Bronchial epithelial cell (primary cell): ENCODE measurements at regions not wholly inside any gene's neighbourhood (a gene's known extent, or its start where the extent isn't known, plus 50 kb on each side); places are given as distances from the start of the nearest gene placed in this dataset.
"Not testable (repeated sequence)": the region's sequence is repeated elsewhere in the genome, so short reads cannot be mapped to it uniquely, and the experiment has no call there.

ENCODE experiments used
- DNase-seq: peaks from one replicate; pipeline ENCODE4 v3.0.0-alpha.2; 2010; ENCODE audit warnings: low read depth
- FAIRE-seq: peaks from 2 replicates; lab custom pipeline; 2011; peaks lifted over from hg19 to GRCh38; lab: Jason Lieb, UNC
- H3K27me3 ChIP-seq: 2 replicates; pipeline ENCODE4 v1.5.1; 2011; ENCODE audit warnings: low read length; ENCODE audit not compliant: control insufficient read depth, insufficient read depth
- H3K36me3 ChIP-seq: 2 replicates; pipeline ENCODE4 v1.5.1; 2011; ENCODE audit warnings: low read length; ENCODE audit not compliant: control insufficient read depth, insufficient read depth
- H3K4me3 ChIP-seq: 2 replicates; pipeline ENCODE4 v1.5.1; 2011; ENCODE audit warnings: mild to moderate bottlenecking, low read depth, low read length, control low read depth
- TF ChIP-seq, protein P1 (sequence below): IDR thresholded peaks from 2 replicates; pipeline ENCODE4 v1.5.1; 2011; ENCODE audit warnings: mild to moderate bottlenecking, moderate library complexity, low read length, control low read depth, inconsistent platforms; ENCODE audit not compliant: insufficient read depth, severe bottlenecking

DNA sequence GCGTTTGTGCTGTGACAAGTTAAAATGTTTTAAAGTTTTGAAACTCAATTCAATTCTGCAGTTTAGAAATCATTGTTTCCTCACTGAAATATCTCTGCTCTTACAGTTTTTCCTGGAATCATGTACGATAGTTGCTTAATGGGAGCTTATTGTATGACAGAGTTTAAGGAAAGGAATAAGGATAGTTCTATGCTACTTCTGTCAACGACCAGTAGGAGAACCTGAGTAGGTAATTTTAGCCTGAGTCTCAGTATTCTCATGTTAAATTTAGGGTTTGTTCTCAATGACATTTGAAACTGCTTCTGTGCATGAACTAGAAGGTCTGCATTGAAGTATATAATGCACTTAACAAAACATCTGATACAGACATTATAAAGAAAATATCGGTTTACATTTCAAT, 361.1 kb downstream of the CPS1 start:
- TF ChIP-seq, protein P1, sequence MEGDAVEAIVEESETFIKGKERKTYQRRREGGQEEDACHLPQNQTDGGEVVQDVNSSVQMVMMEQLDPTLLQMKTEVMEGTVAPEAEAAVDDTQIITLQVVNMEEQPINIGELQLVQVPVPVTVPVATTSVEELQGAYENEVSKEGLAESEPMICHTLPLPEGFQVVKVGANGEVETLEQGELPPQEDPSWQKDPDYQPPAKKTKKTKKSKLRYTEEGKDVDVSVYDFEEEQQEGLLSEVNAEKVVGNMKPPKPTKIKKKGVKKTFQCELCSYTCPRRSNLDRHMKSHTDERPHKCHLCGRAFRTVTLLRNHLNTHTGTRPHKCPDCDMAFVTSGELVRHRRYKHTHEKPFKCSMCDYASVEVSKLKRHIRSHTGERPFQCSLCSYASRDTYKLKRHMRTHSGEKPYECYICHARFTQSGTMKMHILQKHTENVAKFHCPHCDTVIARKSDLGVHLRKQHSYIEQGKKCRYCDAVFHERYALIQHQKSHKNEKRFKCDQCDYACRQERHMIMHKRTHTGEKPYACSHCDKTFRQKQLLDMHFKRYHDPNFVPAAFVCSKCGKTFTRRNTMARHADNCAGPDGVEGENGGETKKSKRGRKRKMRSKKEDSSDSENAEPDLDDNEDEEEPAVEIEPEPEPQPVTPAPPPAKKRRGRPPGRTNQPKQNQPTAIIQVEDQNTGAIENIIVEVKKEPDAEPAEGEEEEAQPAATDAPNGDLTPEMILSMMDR: no peak
- no peak for FAIRE-seq
- no peaks in the 10 kb centered on the region for H3K36me3 ChIP-seq
- H3K4me3 ChIP-seq: no peak overlapping the region
- no peaks in the 10 kb centered on the region for H3K27me3 ChIP-seq
- DNase-seq: no peak

DNA sequence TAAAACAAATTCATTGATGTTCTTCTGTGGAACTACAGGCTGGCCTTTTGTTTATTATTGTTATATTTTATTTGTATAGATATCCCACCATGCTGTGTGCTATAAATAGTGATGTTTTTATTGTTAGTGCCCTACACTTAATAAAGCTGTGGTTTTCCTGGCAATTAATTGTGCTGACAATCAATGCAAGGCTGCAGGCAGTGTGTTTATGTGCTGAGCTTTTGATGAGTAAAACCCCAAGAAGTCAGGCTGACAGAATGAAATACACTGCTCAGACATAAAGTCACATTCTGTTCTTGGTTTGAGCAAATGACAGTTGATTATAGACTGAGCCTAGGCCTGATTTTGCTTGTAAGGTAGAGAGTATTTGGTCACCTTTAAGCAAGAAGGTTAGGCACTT, 362.7 kb downstream of the CPS1 start:
- DNase-seq: no peak
- Histone ChIP-seq H3K36me3 (no peaks in the 10 kb centered on the region), H3K27me3 (no peaks in the 10 kb centered on the region), H3K4me3 (no peak overlapping the region)
- TF ChIP-seq, protein P1: no peak
- FAIRE-seq: no peak

DNA sequence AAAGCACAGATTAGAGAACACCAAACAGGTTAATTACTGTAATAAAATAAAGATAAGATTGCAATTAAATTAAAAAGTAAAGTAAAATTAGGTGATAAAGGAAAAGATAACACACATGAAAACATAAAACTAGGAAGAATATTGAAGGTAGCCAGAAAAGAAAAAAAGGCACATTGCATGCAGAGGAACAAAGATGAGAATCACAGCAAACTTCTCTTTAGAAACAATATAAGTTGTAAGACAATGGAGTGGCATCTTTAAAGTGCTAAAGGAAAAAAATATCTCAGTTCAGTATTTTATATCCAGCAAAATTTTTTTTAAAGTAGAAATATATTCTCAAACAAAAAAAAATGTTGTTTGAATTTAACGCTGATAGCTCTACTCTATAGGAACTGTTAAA, 366.0 kb downstream of the CPS1 start:
- H3K36me3 ChIP-seq: no peaks in the 10 kb centered on the region
- TF ChIP-seq, protein P1: no peak
- no peaks in the 10 kb centered on the region for H3K27me3 ChIP-seq
- H3K4me3 ChIP-seq: no peak overlapping the region
- DNase-seq (no peak), FAIRE-seq (no peak)

DNA sequence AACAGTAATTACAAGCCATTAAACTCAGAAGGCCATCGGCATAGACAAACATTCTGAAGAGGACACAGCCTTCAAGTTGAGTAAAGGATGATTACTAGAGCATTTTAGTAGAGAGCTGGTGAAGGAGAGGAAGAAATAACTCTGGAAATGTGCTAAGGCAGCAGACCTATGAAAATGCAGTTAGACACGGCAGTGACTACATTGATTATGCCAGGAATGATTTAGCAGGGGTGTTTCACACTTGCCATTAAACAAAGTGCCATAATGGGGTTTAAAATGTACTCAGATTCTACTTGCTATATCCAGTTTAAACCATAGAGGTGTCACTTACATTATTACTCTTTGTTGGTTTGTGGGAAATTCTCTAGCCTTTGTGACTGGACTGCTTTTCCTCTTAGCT, 372.3 kb downstream of the CPS1 start:
- TF ChIP-seq, protein P1: no peak
- FAIRE-seq: no peak
- no peak overlapping the region for H3K4me3 ChIP-seq
- H3K27me3 ChIP-seq: no peaks in the 10 kb centered on the region
- no peak for DNase-seq
- no peaks in the 10 kb centered on the region for H3K36me3 ChIP-seq

DNA sequence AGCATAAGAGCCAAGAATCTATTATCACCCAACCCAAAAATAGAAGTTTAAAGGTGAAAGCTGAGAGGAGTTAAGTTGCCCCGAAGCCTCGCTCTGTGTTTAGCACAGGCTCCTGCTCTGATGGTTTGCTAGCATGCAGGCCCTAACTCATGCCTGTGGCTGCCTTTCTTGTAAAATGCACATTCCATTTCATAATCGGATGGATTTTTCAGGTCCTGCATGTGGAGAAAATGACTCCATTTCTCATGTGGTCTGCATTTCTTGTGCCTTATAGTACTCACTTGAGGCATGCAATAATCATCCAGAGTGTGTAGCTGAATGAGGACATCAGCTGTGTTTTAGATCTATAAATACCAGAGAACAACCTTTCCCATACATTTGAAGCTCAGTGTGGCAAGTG, 381.8 kb downstream of the CPS1 start:
- TF ChIP-seq, protein P1: no peak
- Histone ChIP-seq H3K27me3 (no peaks in the 10 kb centered on the region), H3K4me3 (no peak overlapping the region), H3K36me3 (no peaks in the 10 kb centered on the region)
- FAIRE-seq (no peak), DNase-seq (no peak)

DNA sequence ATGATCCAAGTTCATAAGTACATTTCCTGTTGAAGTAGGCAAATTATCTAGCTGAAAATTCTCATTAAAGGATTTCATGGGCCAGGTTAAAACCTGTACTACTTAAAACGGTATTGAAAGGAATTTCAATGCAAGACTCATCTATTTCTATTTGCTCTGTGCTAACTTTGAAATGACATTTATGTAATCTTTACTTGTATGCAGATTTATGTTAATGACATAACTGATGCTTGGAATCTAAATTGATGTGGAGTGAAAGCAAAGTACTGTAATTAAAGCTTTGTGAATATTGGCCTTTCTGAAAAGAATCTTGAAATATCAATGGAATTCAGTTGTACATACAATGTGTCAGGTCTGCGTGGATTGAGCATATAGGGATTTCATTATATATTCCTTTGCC, 390.0 kb downstream of the CPS1 start:
- TF ChIP-seq, protein P1: no peak
- H3K36me3 ChIP-seq: no peaks in the 10 kb centered on the region
- no peak overlapping the region for H3K4me3 ChIP-seq
- no peaks in the 10 kb centered on the region for H3K27me3 ChIP-seq
- FAIRE-seq (no peak), DNase-seq (no peak)

DNA sequence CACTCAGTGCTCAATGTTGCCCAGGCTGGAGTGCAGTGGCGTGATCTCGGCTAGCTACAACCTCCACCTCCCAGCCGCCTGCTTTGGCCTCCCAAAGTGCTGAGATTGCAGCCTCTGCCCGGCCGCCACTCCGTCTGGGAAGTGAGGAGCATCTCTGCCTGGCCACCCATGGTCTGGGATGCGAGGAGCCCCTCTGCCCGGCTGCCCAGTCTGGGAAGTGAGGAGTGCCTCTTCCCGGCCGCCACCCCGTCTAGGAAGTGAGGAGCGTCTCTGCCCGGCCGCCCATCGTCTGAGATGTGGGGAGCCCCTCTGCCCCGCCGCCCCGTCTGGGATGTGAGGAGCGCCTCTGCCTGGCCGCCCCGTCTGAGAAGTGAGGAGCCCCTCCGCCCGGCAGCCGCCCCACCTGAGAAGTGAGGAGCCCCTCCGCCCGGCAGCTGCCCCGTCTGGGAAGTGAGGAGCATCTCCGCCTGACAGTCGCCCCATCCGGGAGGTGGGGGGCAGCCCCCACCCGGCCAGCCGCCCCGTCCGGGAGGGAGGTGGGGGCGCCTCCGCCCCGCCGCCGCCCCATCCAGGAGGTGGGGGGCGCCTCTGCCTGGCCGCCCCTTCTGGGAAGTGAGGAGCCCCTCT, 394.1 kb downstream of the CPS1 start:
- not testable (repeated sequence) for H3K4me3 ChIP-seq, FAIRE-seq, H3K36me3 ChIP-seq

More for the DNA sequence above, 394.1 kb downstream of the CPS1 start:
- H3K27me3 ChIP-seq, DNase-seq: not testable (repeated sequence)
